ENCODE measurements at regions not wholly inside any gene's neighbourhood (a gene's known extent, or its start where the extent isn't known, plus 50 kb on each side); places are given as distances from the start of the nearest gene placed in this dataset.

DNA sequence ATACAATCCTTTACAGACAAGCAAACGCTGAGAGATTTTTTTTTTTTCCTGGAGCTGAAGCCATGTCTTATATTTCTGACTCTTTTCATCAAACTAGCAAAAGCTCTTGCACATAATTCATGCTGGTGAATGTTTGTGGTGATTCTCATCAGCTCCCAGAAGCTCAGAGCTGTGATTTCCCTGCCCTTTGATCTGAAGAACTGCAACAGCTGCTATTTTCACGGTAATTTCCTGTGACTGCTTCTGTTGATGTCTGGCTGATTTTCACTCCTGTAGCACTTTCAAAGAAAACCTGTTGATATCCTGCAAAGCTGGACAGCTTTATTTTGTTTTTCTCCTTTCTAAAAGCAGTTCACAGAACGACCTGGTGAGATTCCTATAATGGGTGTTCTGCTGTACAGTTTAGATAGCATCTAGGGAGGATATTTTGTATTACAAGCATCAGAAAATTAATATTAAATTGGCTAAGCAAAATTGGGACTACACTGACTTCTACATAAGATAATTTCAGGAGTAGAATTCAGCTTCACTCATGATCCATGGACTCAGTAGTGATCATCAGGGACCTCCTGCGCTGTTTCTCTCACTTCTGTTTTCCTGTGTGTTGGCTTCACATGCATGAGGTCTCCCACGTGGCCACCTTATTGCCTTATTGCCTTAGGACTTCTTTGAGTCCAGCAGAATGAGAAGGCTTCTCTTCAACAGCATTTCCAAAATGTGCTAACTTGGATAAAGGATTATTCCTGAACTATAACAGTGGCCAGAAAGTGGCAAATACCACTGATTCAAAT, 1111.6 kb upstream of the SORCS1 start:
- Histone ChIP-seq H2BK15ac (ENCODE audit: low read depth, low read length) (no peak overlapping the region), H3K56ac (ENCODE audit: extremely low read depth, insufficient read depth, low read length) (no peak overlapping the region), H3K36me3 (ENCODE audit: control insufficient read depth, insufficient read depth, low read length) (no peaks in the 10 kb centered on the region), H4K5ac (ENCODE audit: low read depth, low read length) (no peak overlapping the region), H2AK5ac (ENCODE audit: low read depth, low read length) (no peak overlapping the region), H4K91ac (ENCODE audit: insufficient read depth, low read depth, low read length) (no peak overlapping the region), H3K9me1 (ENCODE audit: insufficient read depth, low read length) (no peaks in the 10 kb centered on the region), H3K4me3 (ENCODE audit: insufficient read depth, low read depth, low read length) (no peak overlapping the region), H3K9me3 (ENCODE audit: control insufficient read depth, insufficient read depth, low read length) (peaks cover 8% of the 10 kb centered on the region), H4K8ac (ENCODE audit: low read depth in 2 of 2, low read length in 2 of 2) (no peak overlapping the region), H3K23ac (ENCODE audit: low read depth, low read length) (no peak overlapping the region), H3K4me1 (ENCODE audit: control insufficient read depth, insufficient read depth, low read length) (no peaks in the 10 kb centered on the region), H4K20me1 (ENCODE audit: insufficient read depth, low read length) (no peaks in the 10 kb centered on the region), H3K18ac (ENCODE audit: low read depth, low read length) (no peak overlapping the region), H3K79me1 (ENCODE audit: low read depth in 1 of 2, low read length in 2 of 2) (no peaks in the 10 kb centered on the region), H3K14ac (replicated peaks; ENCODE audit: low read depth, low read length) (no peak overlapping the region), H2BK120ac (ENCODE audit: low read depth, low read length) (no peak overlapping the region), H2BK20ac (ENCODE audit: low read depth, low read length) (no peak overlapping the region), H2AK9ac (replicated peaks; ENCODE audit: low read depth, low read length, poor library complexity) (no peak overlapping the region), H3K4ac (ENCODE audit: low read depth, low read length) (no peak overlapping the region), H3K4me2 (ENCODE audit: low read depth, low read length) (no peak overlapping the region), H2AFZ (replicated peaks; ENCODE audit: low read length, poor library complexity) (no peak overlapping the region), H2BK5ac (ENCODE audit: low read depth, low read length, poor library complexity, severe bottlenecking) (no peak overlapping the region), H3K27ac (ENCODE audit: insufficient read depth, low read length) (no peak overlapping the region), H3K27me3 (ENCODE audit: control insufficient read depth, insufficient read depth, low read length) (no peaks in the 10 kb centered on the region), H3K9ac (ENCODE audit: low read depth, low read length) (no peak overlapping the region)
- CTCF ChIA-PET = no interaction called here
- BruUV-seq (replicated peaks) = no TSS peak
- TF ChIP-seq MXI1 (IDR thresholded peaks at IDR 0.05; ENCODE audit: borderline replicate concordance, low read depth, low read length) (no peak), RFX5 (IDR thresholded peaks at IDR 0.05; ENCODE audit: low read depth, low read length) (no peak), CTCF (conservative IDR thresholded peaks at IDR 0.05; ENCODE audit: low read depth, low read length) (no peak), NFE2L2 (IDR thresholded peaks at IDR 0.05; ENCODE audit: low read depth, low read length) (no peak), FOS (IDR thresholded peaks at IDR 0.05; ENCODE audit: low read depth, low read length) (no peak), BHLHE40 (IDR thresholded peaks at IDR 0.05; ENCODE audit: low read depth, low read length) (no peak), SMC3 (IDR thresholded peaks at IDR 0.05; ENCODE audit: low read depth, low read length) (no peak), POLR2A (IDR thresholded peaks at IDR 0.05; ENCODE audit: low read depth, low read length) (no peak), CEBPB (IDR thresholded peaks at IDR 0.05; ENCODE audit: low read depth, low read length) (no peak), RAD21 (IDR thresholded peaks at IDR 0.05; ENCODE audit: low read length) (no peak), MAZ (IDR thresholded peaks at IDR 0.05; ENCODE audit: borderline replicate concordance, low read depth, low read length) (no peak), CHD1 (IDR thresholded peaks at IDR 0.05; ENCODE audit: low read depth, low read length) (no peak), USF2 (IDR thresholded peaks at IDR 0.05; ENCODE audit: low read depth, low read length) (no peak)
- TF ChIP-seq, protein P1, sequence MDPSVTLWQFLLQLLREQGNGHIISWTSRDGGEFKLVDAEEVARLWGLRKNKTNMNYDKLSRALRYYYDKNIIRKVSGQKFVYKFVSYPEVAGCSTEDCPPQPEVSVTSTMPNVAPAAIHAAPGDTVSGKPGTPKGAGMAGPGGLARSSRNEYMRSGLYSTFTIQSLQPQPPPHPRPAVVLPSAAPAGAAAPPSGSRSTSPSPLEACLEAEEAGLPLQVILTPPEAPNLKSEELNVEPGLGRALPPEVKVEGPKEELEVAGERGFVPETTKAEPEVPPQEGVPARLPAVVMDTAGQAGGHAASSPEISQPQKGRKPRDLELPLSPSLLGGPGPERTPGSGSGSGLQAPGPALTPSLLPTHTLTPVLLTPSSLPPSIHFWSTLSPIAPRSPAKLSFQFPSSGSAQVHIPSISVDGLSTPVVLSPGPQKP (IDR thresholded peaks at IDR 0.05; ENCODE audit: borderline replicate concordance, low read depth, low read length) = no peak
- dilution Hi-C loops (cut with HindIII; ENCODE audit: low sequenced_read_pairs, unreplicated experiment) = no loop called here
- in situ Hi-C loops (cut with MboI; ENCODE audit: low sequenced_read_pairs) = no loop called here
- WGBS, 2 experiments (ENCODE audit: extremely low coverage in 2 of 2, insufficient read length in 1 of 2) = 0% methylated on average over 1 of the region's 5 CpGs; no CpG with 5 or more reads in 1 of the 2 experiments
- POLR2A ChIA-PET (ENCODE audit: unreplicated experiment) = no interaction called here
- intact Hi-C loops (cut with micrococcal nuclease) = no loop called here
- DNase-seq (no peak), ATAC-seq (ENCODE audit: low read depth) (no peak)

Data from IMR-90 (cell line).